ENCODE measurements at regions not wholly inside any gene's neighbourhood (a gene's known extent, or its start where the extent isn't known, plus 50 kb on each side); places are given as distances from the start of the nearest gene placed in this dataset.

DNA sequence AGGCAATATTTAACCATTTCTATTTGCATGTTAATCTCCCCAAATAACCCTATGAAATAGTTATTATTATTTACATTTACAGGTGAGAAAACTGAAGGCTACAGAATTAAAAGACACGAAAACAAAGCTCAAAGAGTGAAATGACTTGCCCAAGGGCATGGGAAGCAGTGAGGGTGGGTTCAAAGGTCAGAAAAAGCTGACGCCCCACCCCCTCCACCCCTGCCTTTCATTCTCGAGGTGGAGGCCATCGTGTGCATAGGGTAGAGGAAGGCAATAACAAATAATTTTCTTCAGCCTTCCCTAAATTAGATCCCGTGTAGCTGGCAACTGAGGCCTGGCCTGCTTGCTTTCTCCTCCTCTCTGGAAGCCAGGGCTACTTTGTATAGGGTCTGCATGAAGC lies 56.1 kb upstream of the RBFOX2 start:
- TF ChIP-seq, protein P1, sequence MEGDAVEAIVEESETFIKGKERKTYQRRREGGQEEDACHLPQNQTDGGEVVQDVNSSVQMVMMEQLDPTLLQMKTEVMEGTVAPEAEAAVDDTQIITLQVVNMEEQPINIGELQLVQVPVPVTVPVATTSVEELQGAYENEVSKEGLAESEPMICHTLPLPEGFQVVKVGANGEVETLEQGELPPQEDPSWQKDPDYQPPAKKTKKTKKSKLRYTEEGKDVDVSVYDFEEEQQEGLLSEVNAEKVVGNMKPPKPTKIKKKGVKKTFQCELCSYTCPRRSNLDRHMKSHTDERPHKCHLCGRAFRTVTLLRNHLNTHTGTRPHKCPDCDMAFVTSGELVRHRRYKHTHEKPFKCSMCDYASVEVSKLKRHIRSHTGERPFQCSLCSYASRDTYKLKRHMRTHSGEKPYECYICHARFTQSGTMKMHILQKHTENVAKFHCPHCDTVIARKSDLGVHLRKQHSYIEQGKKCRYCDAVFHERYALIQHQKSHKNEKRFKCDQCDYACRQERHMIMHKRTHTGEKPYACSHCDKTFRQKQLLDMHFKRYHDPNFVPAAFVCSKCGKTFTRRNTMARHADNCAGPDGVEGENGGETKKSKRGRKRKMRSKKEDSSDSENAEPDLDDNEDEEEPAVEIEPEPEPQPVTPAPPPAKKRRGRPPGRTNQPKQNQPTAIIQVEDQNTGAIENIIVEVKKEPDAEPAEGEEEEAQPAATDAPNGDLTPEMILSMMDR (IDR thresholded peaks at IDR 0.05): no peak
- no peak for TF ChIP-seq POLR2A (IDR thresholded peaks at IDR 0.05)
